Cardiac muscle cell (in vitro differentiated cells and primary cell): ENCODE measurements at regions not wholly inside any gene's neighbourhood (a gene's known extent, or its start where the extent isn't known, plus 50 kb on each side); places are given as distances from the start of the nearest gene placed in this dataset.
"Not testable (repeated sequence)": the region's sequence is repeated elsewhere in the genome, so short reads cannot be mapped to it uniquely, and the experiment has no call there.

Source experiments
- DNase-seq, 2 donors: peaks; one replicate each; pipeline versions ENCODE4 v3.0.0 to v3.0.0-alpha.2; 2010 to 2017; ENCODE audit warnings: low read depth in 1 of 2, low spot score in 1 of 2
- H3K27ac ChIP-seq: fragments of 200-600 bp; sonication (generic); 2 replicates; pipeline ENCODE4 v1.5.1; 2016
- H3K27me3 ChIP-seq: fragments of 200-600 bp; sonication (generic); 2 replicates; pipeline ENCODE4 v1.6.0; 2016; ENCODE audit warnings: control low read depth
- H3K36me3 ChIP-seq: fragments of 200-600 bp; sonication (generic); 2 replicates; pipeline ENCODE4 v1.5.1; 2016; ENCODE audit warnings: control low read depth
- H3K4me1 ChIP-seq: fragments of 200-600 bp; sonication (generic); 2 replicates; pipeline ENCODE4 v1.8.1; 2017; ENCODE audit warnings: low read depth, mild to moderate bottlenecking, mixed run types
- H3K4me3 ChIP-seq: fragments of 200-600 bp; sonication (generic); 2 replicates; pipeline ENCODE4 v1.5.1; 2016; ENCODE audit warnings: mild to moderate bottlenecking
- H3K9me3 ChIP-seq: fragments of 200-600 bp; sonication (generic); 2 replicates; pipeline ENCODE4 v1.5.1; 2017; ENCODE audit warnings: low read depth, mild to moderate bottlenecking, control low read depth

DNA sequence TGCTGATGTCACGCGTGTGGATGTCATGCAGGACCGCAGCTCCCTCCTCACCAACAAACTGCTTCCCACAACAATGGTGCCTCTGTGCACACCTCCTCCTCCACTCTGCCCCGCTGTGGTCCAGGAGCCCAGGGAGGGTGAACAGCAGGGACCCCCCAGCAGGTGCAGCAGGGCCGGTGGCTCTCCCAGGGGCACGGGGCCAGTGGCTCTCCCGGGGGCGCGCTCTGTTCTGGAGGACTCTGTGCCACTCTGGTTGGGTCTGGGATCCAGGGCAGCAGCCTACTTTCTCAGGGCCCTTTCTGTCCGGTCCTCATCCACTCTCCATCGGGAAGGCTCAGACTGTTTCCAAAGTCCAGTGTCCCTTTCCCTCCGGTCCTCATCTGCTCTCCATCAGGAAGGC is 153.0 kb upstream of the ZNF469 start:
- not testable (repeated sequence) for H3K4me1 ChIP-seq, H3K9me3 ChIP-seq, H3K4me3 ChIP-seq, DNase-seq, H3K36me3 ChIP-seq, H3K27me3 ChIP-seq, H3K27ac ChIP-seq

DNA sequence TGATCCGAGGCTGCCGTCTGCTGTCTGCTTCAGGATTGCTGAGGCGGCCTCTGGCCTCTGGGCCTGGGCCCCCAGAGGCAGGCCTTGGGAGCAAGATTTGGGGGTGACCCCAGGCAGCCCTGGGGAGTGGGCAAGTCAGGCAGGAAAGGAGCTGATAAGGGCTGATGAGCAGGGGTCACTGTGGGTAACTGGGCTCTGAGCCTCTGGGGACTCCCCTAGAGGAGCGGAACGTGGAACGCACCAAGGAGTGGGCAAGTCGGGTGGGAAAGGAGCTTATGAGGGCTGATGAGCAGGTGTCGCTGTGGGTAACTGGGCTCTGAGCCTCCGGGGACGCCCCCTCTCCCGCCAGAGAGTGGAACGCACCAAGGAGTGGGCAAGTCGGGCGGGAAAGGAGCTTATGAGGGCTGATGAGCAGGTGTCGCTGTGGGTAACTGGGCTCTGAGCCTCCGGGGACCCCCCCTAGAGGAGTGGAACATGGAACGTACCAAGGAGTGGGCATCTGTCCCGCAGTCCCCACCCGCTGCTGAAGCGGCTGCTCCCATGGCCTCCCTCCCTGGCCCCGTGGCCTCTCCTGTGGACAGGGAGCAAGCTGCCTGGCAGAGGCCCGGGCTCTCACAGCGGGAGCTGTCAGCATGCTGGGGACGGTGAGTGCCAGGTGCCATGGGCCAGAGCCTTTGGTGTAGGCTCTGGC is 152.3 kb upstream of the ZNF469 start:
- H3K36me3 ChIP-seq, H3K27ac ChIP-seq, DNase-seq, H3K4me1 ChIP-seq, H3K27me3 ChIP-seq, H3K4me3 ChIP-seq, H3K9me3 ChIP-seq: not testable (repeated sequence)

DNA sequence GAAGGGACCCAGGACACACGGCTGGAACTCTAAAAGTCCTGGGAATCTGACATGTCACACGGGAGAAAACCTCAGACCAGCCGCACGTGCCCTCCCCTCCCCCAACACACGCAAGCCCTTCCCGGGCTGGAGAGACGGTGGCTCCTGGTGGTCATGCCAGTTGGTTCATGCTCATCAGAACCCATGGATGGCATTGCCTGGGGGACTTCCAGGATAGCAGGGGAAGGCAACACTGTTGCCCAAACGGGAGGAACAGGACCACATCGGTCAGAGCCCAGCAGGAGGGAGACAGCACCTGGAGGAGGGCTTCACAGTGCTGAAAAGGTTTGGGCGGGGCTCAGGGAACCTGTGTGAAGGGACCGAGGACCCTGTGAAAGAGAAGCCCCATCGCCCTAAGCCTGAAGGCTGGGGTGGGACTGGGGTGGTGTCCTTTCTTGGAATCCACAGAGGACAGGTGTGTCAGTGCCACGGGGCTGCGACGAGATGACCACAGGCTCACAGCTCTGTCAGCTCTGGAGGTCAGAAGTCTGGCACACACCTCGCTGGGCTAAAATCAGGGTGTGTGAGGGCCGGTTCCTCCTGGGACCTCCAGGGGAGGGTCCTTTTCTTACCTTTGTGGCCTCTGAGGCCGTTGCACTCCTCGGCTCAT is 151.7 kb upstream of the ZNF469 start:
- not testable (repeated sequence) for H3K4me3 ChIP-seq, DNase-seq, H3K4me1 ChIP-seq, H3K9me3 ChIP-seq, H3K36me3 ChIP-seq, H3K27ac ChIP-seq, H3K27me3 ChIP-seq

GRCh38 chr16:88231839-88232238 is 150.9 kb upstream of the ZNF469 start:
- not testable (repeated sequence) for H3K27ac ChIP-seq, H3K4me1 ChIP-seq, H3K36me3 ChIP-seq, H3K4me3 ChIP-seq, H3K9me3 ChIP-seq, DNase-seq, H3K27me3 ChIP-seq

GRCh38 chr16:88232401-88233258 is 150.1 kb upstream of the ZNF469 start:
- DNase-seq, H3K36me3 ChIP-seq, H3K4me1 ChIP-seq, H3K27ac ChIP-seq, H3K9me3 ChIP-seq, H3K27me3 ChIP-seq, H3K4me3 ChIP-seq: not testable (repeated sequence)

DNA sequence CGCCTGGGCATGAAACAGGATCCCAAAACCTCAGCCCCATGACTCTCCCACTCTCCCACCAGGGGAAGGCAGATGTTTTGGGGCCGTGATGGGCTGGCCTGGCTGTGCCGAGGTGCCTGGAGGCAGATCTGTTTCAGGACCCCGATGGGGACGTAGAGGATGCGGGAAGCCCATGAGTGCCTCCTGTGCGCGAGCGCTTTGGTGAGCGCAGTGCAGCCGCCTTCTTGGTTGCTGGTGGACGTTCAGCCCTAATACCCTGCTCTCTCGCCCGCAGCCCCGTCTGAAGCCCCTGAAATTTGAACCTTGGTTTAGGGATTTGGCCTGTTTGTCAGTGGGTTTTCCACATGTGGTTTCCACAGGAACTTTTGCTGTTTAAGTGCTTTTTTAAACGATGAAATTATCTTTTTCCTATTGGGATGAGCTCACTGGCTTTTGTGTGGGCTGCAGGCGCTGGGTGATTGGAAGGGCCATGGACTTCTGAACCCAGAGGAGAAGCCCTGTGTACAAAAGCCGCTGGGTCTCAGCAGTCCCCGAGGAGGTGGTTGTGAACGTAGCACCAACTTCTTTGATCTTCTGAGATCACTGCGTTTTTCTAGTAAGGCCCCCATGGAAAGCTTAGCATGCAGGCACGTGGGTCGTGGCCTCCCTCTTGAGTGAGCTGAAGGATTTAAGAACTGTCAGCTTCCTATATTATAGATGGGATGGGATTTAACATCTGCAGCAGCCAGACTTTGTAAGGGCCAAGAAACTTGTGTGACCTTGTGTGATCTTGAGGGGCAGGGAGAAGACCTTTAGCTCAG is 148.9 kb upstream of the ZNF469 start:
- not testable (repeated sequence) for DNase-seq, H3K36me3 ChIP-seq, H3K4me1 ChIP-seq, H3K4me3 ChIP-seq, H3K9me3 ChIP-seq, H3K27ac ChIP-seq, H3K27me3 ChIP-seq

DNA sequence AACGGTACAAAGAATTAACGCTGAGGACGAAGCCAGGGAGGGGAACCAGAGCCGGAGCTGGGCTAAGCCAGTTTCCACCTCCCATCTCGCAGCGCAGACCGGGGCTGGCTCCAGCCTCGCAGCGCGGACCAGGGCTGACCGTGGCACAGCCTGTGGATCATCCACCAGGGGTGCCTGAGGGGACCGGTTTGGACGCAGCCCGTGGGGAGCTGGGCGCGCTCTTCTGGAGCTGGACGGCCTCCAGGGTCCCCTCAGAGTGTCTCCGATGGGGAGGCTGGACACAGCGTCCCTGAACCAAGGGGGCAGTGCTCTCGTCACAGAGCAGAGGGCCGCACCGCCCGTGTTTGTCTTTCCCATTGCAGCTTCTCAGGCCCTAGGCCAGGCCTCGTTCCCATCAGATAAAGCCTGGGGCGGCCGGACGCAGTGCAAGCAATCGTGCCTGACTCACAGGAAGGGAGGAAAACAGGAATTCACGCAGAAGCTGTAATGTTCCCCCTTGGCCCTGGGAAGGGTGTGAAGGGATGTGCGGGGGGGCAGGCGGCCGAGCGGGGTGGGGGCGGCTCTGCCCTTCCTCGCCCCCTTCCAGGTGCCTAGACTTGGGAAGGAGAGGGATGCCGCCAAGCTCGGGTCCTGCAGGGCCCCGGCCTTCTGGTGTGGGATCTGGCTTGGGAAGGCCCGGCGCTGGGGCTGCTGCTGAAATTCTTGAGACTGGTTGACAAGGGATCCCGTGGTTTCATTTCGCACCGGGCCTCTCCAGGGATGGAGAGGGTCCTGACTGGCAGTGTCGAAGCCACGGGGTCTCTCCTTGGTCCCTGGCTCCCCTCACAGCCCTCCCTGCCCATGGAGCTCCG is 148.1 kb upstream of the ZNF469 start:
- H3K36me3 ChIP-seq, H3K9me3 ChIP-seq, H3K27me3 ChIP-seq, H3K4me1 ChIP-seq, H3K27ac ChIP-seq, H3K4me3 ChIP-seq: not testable (repeated sequence)
- peak in 1 of 2 donors; percentile 74 for DNase-seq

DNA sequence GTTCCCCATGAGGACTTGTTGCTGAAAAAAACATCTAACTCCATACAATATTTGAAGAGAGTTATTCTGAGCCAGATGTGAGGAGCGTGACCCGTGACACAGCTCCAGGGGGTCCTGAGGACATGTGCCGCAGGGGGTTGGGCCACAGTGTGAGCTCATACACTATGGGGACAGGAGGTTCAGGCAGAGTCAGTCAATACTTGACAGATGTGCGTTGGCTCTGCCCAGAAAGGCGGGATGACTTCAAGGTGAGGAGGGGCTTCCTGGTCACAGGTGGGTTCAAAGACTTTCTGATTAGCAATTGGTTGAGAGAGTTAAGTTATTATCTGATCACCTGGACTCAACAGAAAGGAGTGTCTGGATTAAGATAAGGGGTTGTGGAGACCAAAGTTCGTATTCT is 147.1 kb upstream of the ZNF469 start:
- H3K27me3 ChIP-seq, H3K36me3 ChIP-seq, H3K27ac ChIP-seq, DNase-seq, H3K9me3 ChIP-seq, H3K4me3 ChIP-seq, H3K4me1 ChIP-seq: not testable (repeated sequence)

DNA sequence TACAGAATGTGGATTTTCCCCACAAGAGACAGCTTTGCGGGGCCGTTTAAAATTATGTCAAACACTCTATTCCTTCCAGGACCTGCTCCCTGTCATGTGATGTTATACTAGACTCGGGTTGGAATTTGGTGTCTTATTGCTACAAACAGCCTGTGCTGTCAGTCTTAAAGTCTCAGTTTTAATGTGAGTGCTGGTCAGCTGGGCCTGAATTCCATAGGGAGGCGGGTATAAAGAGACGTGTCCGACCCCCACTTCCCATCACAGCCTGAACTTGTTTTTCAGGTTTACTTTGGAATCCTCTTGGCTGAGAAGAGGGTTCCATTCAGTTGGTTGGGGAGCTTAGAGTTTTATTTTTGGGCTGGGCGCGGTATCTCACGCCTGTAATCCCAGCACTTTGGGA is 146.5 kb upstream of the ZNF469 start:
- H3K9me3 ChIP-seq, H3K4me1 ChIP-seq, H3K36me3 ChIP-seq, DNase-seq, H3K4me3 ChIP-seq, H3K27me3 ChIP-seq, H3K27ac ChIP-seq: not testable (repeated sequence)

DNA sequence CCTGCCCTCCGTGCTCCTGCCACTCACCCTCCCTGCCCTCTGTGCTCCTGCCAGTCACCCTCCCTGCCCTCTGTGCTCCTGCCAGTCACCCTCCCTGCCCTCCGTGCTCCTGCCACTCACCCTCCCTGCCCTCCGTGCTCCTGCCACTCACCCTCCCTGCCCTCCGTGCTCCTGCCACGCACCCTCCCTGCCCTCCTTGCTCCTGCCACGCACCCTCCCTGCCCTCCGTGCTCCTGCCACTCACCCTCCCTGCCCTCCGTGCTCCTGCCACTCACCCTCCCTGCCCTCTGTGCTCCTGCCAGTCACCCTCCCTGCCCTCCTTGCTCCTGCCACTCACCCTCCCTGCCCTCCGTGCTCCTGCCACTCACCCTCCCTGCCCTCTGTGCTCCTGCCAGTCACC is 145.4 kb upstream of the ZNF469 start:
- H3K4me3 ChIP-seq, H3K36me3 ChIP-seq, H3K27ac ChIP-seq, H3K9me3 ChIP-seq, DNase-seq, H3K4me1 ChIP-seq, H3K27me3 ChIP-seq: not testable (repeated sequence)

GRCh38 chr16:88237761-88238415 is 144.9 kb upstream of the ZNF469 start:
- not testable (repeated sequence) for H3K36me3 ChIP-seq, H3K27me3 ChIP-seq, H3K4me3 ChIP-seq, H3K9me3 ChIP-seq, H3K27ac ChIP-seq, DNase-seq, H3K4me1 ChIP-seq

DNA sequence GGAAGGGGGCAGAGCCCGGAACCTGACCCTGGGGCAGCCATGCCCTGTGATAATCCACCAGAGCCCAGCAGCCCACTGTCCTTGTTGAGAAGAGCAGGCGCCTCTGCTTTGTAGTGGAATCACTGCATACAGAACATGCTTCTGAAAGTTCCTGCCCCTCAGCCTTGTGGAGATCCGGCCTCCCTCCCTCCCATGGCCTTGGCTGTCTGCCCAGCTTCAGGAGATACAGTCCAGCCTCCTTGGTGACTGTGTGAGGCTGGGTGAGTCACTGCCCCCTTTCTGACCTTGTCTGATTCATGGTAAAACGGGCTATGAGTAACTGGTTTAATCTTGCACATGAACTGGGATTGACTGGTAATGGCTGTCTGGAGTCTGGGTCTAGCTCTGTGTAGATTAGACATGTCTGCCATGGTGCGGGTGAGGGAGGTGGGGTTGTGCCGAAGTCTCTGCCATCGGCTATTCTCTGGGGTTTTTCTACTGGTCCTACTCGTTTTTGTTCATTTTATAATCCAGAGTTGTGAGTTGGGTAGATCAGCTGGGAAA is 144.0 kb upstream of the ZNF469 start:
- peak; percentile 37 to 99 for DNase-seq
- not testable (repeated sequence) for H3K4me1 ChIP-seq, H3K27me3 ChIP-seq, H3K27ac ChIP-seq, H3K4me3 ChIP-seq, H3K9me3 ChIP-seq, H3K36me3 ChIP-seq
